Esophagus mucosa (tissue), 1 donor: ENCODE measurements at regions not wholly inside any gene's neighbourhood (a gene's known extent, or its start where the extent isn't known, plus 50 kb on each side); places are given as distances from the start of the nearest gene placed in this dataset.

Experiments
- ATAC-seq: fragments of 200-7000 bp; cut with Tn5 transposase; one replicate; pipeline ENCODE4 v1.9.1; 2020
- donor health status: DM: yes; HTN: yes; CAD: no.

DNA sequence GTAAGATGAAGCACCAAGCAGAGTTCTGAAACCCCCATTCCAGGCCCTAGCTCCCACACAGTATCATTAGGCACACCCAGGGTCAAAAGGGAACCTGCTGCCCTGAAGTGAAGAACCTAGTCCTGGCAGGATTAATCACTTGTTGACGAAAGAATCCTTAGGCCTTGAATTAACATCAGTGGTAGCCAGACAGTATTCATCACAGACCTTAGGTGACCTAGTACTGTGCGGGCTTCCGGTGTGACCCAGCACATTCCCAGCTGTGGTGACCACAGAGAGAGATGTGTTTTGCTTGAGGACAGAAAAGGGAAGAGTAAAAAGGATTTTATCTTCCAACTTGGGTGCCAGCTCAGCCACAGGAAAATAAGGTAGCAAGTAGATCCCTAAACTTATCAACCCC, 1071.4 kb upstream of the FAM98A start:
- ATAC-seq = no peak

- no peak for ATAC-seq
These were observed 1067.7 kb upstream of the FAM98A start for GRCh38 chr2:34666821-34667220.

GRCh38 chr2:34664266-34664665, 1065.2 kb upstream of the FAM98A start:
- ATAC-seq = no peak

DNA sequence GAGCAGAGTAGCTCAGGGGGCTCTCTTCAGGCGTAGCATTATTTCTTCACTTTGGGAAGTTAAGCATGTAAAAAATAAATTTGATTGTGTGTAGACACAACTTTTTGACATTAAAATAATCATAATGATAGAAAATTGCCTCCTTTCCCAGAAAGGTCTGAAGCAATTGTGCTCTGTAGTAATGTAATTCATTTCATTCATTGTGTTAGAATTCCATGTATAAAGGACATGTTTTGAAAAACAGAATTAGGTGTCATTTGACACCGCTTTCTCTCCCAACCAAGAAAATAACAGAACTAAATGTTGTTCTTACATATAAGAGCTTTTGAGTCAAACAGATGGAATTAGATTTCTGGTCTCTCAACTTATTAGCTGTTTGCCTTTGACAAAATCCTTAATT, 1064.2 kb upstream of the FAM98A start:
- ATAC-seq = no peak

DNA sequence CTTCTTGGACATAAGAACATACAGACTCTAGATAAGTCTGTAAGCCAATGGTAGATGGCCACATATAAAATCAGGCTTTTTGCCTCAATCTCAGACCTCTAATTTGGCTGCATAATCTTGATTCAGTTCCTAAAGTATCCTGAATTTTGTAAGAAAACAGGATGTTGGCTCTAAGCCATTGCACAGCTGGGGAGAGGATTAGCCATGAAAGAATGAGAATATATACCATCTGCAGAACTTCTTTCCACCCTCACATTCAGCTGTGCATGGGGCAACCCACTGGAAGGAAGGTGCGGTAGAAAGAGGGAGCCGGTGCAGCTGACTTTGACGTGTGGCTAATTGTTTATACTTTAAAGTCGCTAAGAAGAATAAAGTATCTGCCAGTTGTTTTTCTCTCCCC, 1061.6 kb upstream of the FAM98A start:
- ATAC-seq = no peak

DNA sequence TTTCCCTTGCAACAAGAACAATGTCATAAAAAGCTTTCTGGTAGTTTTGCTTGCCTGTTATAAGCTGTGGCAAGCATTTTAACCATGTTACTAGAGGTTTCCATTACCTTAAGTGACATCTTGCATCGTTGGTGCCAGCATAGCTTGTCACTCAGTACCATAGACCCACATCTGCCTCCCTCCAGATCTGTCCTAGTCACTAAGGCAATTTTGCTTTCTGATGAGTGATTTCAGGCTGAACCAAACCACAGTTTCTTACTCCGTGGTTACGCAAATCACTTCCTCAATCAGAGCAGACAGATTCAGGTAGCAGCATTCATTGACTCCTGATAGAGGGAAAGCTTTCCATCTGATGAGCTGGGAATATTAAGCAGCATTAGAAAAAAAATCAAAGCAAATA, 1057.5 kb upstream of the FAM98A start:
- ATAC-seq = no peak

GRCh38 chr2:34652636-34653035, 1053.5 kb upstream of the FAM98A start:
- ATAC-seq = no peak

DNA sequence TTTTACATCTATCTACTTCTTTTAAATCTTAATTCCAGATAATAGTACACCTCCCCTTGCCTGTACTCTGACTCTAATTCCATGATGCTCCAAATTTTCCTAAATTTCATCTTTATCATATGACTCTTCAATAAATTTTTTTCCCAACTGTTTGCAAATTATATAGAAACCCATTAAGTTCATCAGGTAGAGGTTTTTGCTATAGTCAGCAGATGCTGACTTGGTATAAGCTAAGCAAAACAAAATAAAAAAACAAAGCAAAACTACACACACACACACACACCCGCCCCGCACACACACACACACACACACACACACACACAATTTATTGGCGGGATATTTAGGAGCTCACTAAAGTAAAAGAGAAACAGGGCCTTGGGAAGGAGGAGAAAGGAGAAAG, 1047.8 kb upstream of the FAM98A start:
- no peak for ATAC-seq

DNA sequence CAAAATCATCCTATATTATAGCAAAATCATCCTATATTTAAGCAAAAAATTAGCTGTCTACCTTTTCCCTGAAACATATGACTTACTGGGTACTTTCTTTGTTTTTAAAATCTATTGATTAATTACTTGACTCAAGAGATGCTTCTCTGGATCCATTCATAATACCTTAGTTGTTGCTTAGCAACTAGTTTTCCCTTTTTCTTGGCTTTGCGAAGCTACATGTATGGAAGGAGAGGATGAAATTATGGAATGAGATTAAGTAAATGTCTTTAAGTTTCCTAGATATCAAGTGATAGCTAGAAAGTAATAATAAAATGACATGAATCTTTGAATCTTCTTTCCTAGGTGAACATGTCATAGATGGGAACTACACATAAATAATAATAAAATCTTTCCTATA, 1033.2 kb upstream of the FAM98A start:
- no peak for ATAC-seq

- no peak for ATAC-seq
These were observed 1027.9 kb upstream of the FAM98A start for GRCh38 chr2:34627003-34627402.

GRCh38 chr2:34604164-34604563, 1005.1 kb upstream of the FAM98A start:
- no peak for ATAC-seq

GRCh38 chr2:34602262-34602661, 1003.2 kb upstream of the FAM98A start:
- no peak for ATAC-seq

DNA sequence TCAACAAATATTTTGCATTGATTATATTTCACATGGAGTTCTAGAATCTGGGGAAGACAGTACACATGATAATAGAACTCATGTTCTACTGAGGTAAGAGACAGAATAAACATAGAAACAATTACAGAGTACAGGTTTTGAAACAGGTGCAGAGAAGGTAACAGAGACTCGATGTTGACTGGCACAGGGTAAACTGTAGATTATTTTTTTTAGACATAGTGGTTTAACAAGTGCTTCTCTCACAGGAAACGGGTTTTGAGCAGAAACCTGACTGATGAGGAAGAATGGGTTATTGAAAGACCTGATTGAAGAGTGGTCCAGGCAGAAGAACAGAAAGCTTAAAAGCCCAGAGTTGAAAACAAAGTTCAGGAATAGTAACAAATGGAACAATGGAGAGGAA, 1002.5 kb upstream of the FAM98A start:
- ATAC-seq = no peak

DNA sequence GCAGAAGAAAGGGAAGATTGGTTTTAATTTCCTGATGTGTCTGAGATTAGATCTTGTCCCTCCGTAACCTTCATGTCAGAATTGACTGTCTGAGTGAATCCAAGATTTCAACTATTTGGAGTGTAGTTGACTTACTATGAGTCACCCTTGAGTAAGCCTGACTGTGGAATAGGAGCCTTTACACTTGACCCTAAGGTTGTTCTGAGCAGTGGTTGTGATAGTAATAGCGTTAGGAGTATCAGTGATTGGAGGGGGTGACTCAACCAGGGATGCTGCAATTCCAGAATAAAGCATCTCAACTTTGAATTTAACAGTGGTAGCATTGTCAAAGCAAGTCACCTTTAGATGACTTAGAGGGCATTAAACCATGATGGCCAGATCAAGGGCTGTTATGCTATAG, 979.5 kb upstream of the FAM98A start:
- no peak for ATAC-seq

GRCh38 chr2:34570266-34570872, 971.3 kb upstream of the FAM98A start:
- ATAC-seq = peak; percentile 66

DNA sequence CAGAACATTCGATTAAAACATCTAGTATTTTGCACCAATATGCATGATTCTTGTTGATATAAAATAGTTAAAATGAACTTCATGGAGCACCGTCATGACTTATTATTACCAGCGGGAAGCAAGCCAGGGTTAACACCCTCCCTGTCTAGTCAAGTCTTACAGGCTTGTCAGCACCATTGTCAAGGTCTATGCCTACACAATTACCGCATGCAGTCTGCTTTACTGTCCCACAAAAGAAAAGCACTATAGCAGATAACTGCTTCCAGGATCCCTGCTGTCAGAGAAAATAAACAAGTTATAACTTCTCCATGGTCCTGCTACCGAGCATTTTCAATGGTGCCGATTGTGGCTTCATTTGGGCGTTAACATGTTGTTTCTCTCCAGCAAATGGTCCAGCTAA, 968.0 kb upstream of the FAM98A start:
- ATAC-seq = peak; percentile 64

DNA sequence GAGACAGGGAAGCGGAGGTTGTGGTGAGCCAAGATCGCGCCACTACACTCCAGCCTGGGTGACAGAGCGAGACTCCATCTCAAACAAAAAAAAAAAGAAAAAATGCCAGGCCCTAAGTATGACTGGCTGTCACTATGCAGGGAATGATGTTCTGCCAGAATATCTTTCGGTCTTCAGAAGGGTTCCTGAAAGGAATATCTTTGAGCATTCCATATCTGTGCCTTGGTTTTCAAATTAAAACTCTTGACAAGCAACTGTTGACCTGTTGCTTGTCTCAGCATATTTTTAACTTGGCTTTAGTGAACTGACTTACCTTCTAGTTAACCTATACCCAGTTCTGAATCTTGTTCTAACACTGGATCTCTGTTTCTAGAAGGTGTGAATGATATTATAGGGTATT, 953.2 kb upstream of the FAM98A start:
- ATAC-seq = no peak

DNA sequence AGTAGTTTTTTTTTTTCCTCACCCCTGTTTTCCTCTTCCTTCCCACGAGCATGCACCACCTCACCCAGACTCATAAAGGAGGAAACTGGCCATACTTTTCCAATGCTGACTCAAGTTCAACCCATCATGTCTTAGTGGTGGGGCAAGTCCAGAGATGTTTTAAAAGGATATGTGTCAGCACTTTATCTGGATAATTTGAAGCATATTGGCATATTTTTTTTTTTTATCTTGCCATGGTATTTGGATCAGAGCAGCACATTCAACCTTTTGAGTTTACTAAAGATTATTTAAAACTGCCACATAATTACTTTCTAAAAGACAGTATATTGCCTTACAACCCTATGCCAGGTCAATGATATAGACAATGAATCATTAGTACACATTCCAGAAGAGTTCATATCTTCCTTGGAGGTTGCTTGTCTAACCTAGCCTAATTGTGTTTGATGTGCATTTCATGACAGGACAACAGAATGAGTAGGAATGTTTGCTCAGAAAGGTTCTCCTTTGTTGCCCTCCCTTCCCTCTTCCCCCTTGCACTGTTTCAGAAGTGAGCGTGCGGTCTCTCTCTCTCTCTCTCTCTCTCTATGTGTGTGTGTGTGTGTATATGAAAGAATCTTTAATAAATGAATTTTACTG, 950.7 kb upstream of the FAM98A start:
- ATAC-seq = peak; percentile 57

GRCh38 chr2:34547900-34548299, 948.8 kb upstream of the FAM98A start:
- no peak for ATAC-seq

- ATAC-seq = no peak
These were observed 948.2 kb upstream of the FAM98A start for GRCh38 chr2:34547340-34547739.

DNA sequence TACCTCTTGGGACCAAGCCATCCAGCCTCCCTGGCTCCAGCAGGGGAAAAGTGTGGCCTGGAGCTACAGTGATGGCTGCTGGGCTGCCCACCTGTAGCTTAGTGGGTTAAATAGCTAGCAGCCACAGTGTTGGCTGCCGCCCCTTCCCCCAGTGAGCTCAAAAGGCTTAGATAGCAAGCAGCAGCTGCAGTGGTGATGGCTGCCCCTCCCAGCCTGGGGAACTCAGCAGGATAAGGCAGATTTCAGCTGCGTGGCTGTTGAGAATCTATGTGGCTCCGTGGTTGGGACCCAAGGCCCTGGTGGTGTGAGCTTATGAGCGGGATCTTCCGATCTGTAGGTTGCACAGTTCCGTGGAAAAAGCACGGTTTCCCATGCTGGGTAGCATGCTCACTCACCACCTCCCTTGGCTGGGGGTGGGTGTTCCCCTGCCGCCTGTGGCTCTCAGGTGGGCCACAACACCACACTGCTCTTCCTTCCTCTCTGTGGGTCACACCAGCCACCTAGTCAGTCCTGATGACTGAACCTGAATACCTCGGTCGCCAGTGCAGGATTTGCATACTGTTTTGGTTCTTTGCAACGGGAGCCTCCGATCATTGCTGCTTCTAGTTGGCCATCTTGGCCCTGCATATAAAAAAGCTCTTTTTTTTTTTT, 946.5 kb upstream of the FAM98A start:
- no peak for ATAC-seq

DNA sequence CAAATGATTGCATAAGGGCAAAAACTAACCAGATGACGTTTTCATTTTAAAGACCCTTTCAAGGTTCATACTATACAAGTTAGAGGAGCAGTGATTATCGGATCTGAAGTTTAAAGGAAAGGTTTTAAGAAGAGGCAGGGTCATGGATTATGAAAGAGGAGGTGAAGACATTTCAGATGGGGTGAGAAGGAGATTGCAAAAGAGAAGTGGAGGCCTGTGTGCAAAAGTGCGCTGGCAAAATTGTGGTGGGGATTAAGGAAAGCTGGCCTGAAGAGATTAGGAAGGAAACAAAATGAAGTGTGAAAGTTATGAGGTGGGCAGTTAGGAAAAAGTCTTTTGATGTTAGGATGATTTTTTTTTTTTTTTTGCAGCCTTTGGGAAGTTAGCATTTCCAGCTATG, 935.7 kb upstream of the FAM98A start:
- ATAC-seq = no peak

GRCh38 chr2:34534341-34534740, 935.2 kb upstream of the FAM98A start:
- no peak for ATAC-seq

DNA sequence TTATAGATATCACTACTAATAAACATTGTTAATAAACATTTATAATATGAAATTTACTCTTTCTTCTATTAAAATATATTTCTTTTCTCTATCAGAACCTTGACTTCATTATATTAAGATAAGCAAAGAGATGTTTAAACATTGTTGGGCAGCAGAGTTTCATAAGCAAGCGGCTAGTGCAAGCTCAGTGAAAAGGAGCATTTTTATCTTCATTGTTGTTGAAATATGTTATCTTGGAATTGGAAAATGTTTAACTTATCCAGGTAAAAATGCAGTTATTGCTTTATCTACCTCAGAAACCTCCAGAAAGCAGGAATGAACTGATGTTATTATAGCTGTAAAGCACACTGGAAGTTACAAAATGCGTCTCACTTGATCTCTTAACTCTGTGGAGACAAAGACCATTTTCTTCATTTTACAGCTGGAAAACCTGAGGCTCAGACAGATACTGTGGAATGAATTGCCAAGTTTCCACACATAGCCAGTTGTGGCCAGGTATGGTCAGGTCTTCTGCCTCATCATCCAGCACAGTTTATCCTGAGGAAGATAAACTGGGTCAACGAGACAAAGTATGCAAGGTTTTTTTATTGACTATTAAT, 934.6 kb upstream of the FAM98A start:
- no peak for ATAC-seq
